Keratinocyte (primary cell): ENCODE measurements at regions not wholly inside any gene's neighbourhood (a gene's known extent, or its start where the extent isn't known, plus 50 kb on each side); places are given as distances from the start of the nearest gene placed in this dataset.

Experiments used
- DNase-seq: peaks from one replicate; pipeline ENCODE4 v3.0.0-alpha.2; 2011; ENCODE audit warnings: low read depth, missing footprints, low spot score
- FAIRE-seq: peaks from 2 replicates; lab custom pipeline; 2011; peaks lifted over from hg19 to GRCh38; lab: Jason Lieb, UNC
- H2AFZ ChIP-seq: 2 replicates; pipeline ENCODE4 v1.6.0; 2012; ENCODE audit warnings: low read length, control low read depth, inconsistent platforms; ENCODE audit not compliant: control insufficient read depth
- H3K27ac ChIP-seq: 2 replicates; pipeline ENCODE4 v1.5.1; 2011; ENCODE audit warnings: low read length; ENCODE audit not compliant: control insufficient read depth, insufficient read depth
- H3K27me3 ChIP-seq: 3 replicates; pipeline ENCODE4 v1.6.0; 2011; ENCODE audit warnings: low read length; ENCODE audit not compliant: control insufficient read depth, insufficient read depth; ENCODE audit errors: extremely low read depth
- H3K36me3 ChIP-seq, 2 experiments: 2 replicates in 1 of 2; 3 replicates in 1 of 2; pipeline ENCODE4 v1.5.1; 2011; ENCODE audit warnings: low read length in 2 of 2, mild to moderate bottlenecking in 1 of 2; ENCODE audit not compliant: control insufficient read depth in 2 of 2, insufficient read depth in 2 of 2; ENCODE audit errors: extremely low read depth in 1 of 2
- H3K4me1 ChIP-seq: 3 replicates; pipeline ENCODE4 v1.5.1; 2011; ENCODE audit warnings: low read length; ENCODE audit not compliant: control insufficient read depth, insufficient read depth; ENCODE audit errors: extremely low read depth
- H3K4me2 ChIP-seq: 3 replicates; pipeline ENCODE4 v1.6.0; 2011; ENCODE audit warnings: low read depth, low read length; ENCODE audit not compliant: control insufficient read depth, insufficient read depth; ENCODE audit errors: extremely low read depth
- H3K4me3 ChIP-seq, 3 experiments: fragments of 200-600 bp in 1 of 3; sonication (generic) in 1 of 3; 2 replicates in 2 of 3; 3 replicates in 1 of 3; pipeline ENCODE4 v1.5.1; 2011 to 2016; ENCODE audit warnings: low read length in 3 of 3, mild to moderate bottlenecking in 3 of 3, control low read depth in 2 of 3, inconsistent platforms in 1 of 3, low read depth in 1 of 3, mixed read lengths in 1 of 3, mixed run types in 1 of 3, moderate library complexity in 1 of 3; ENCODE audit not compliant: control insufficient read depth in 2 of 3, insufficient read depth in 2 of 3; ENCODE audit errors: extremely low read depth in 1 of 3
- H3K79me2 ChIP-seq: 2 replicates; pipeline ENCODE4 v1.6.0; 2012; ENCODE audit warnings: low read length; ENCODE audit not compliant: control insufficient read depth, insufficient read depth
- H3K9ac ChIP-seq: 3 replicates; pipeline ENCODE4 v1.6.0; 2011; ENCODE audit warnings: low read length; ENCODE audit not compliant: control insufficient read depth, insufficient read depth; ENCODE audit errors: extremely low read depth
- H3K9me1 ChIP-seq: 3 replicates; pipeline ENCODE4 v1.6.0; 2011; ENCODE audit warnings: low read length; ENCODE audit not compliant: control insufficient read depth, insufficient read depth; ENCODE audit errors: extremely low read depth
- H3K9me3 ChIP-seq: 2 replicates; pipeline ENCODE4 v1.5.1; 2012; ENCODE audit warnings: low read depth, low read length; ENCODE audit not compliant: control insufficient read depth
- H4K20me1 ChIP-seq: 3 replicates; pipeline ENCODE4 v1.6.0; 2011; ENCODE audit warnings: low read length; ENCODE audit not compliant: control insufficient read depth, insufficient read depth; ENCODE audit errors: extremely low read depth
- EZH2 ChIP-seq: IDR thresholded peaks from one replicate; pipeline ENCODE4 v1.6.1; 2012; ENCODE audit warnings: inconsistent platforms, mild to moderate bottlenecking, low read length, moderate library complexity
- dilution Hi-C: fragments of 300-500 bp; cut with MboI; formaldehyde crosslinking; loops from one replicate; pipeline ENCODE4 v1.7.0; 2020; ENCODE audit warnings: low sequenced_read_pairs; ENCODE audit not compliant: extremely low pct_ligation_motif_present
- TF ChIP-seq, protein P1 (sequence below), 3 experiments: IDR thresholded peaks in 1 of 3; conservative IDR thresholded peaks in 1 of 3; optimal IDR thresholded peaks in 1 of 3; 2 replicates in 2 of 3; 3 replicates in 1 of 3; pipeline versions ENCODE3 to v1.5.1; 2011; ENCODE audit warnings: low read length in 3 of 3, mild to moderate bottlenecking in 3 of 3, moderate library complexity in 2 of 3, control low read depth in 1 of 3, inconsistent platforms in 1 of 3; ENCODE audit not compliant: insufficient read depth in 2 of 3; ENCODE audit errors: extremely low read depth in 1 of 3

DNA sequence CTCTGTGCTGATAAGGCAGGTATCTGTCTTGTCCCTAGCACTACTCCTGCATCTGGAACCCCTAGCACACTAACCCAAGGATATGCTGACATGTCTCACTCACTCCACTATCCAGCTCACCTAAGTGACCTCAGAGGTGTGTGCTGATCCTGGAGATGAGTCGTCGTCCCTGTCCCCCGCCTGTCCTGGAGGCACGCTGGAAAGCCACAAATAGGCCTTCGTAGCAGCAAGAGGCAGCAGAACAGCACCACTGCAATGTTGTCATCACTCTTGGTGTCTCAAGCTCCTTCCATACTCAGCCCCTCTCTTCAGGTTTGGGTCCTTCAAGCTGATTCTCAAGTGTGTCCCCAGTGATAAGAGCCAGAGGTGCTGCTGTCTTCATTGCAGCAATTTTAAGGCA, 73.0 kb upstream of the ITGA6 start:
- Histone ChIP-seq H4K20me1 (no peaks in the 10 kb centered on the region), H3K9ac (no peak overlapping the region), H3K79me2 (no peaks in the 10 kb centered on the region), H3K9me1 (no peaks in the 10 kb centered on the region), H3K4me3 (no peak overlapping the region), H3K9me3 (no peaks in the 10 kb centered on the region), H3K4me2 (no peak overlapping the region), H3K36me3 (no peaks in the 10 kb centered on the region), H3K4me1 (no peaks in the 10 kb centered on the region), H2AFZ (no peak overlapping the region), H3K27me3 (no peaks in the 10 kb centered on the region), H3K27ac (no peak overlapping the region)
- FAIRE-seq (no peak), DNase-seq (no peak)
- no peak for TF ChIP-seq EZH2
- TF ChIP-seq, protein P1, sequence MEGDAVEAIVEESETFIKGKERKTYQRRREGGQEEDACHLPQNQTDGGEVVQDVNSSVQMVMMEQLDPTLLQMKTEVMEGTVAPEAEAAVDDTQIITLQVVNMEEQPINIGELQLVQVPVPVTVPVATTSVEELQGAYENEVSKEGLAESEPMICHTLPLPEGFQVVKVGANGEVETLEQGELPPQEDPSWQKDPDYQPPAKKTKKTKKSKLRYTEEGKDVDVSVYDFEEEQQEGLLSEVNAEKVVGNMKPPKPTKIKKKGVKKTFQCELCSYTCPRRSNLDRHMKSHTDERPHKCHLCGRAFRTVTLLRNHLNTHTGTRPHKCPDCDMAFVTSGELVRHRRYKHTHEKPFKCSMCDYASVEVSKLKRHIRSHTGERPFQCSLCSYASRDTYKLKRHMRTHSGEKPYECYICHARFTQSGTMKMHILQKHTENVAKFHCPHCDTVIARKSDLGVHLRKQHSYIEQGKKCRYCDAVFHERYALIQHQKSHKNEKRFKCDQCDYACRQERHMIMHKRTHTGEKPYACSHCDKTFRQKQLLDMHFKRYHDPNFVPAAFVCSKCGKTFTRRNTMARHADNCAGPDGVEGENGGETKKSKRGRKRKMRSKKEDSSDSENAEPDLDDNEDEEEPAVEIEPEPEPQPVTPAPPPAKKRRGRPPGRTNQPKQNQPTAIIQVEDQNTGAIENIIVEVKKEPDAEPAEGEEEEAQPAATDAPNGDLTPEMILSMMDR (optimal IDR thresholded peaks at IDR 0.05 in 1 of 3, IDR thresholded peaks at IDR 0.05 in 1 of 3, conservative IDR thresholded peaks at IDR 0.05 in 1 of 3; ENCODE audit: extremely low read depth in 1 of 3, insufficient read depth in 2 of 3, low read length in 3 of 3): no peak
- dilution Hi-C loops: no loop called here

DNA sequence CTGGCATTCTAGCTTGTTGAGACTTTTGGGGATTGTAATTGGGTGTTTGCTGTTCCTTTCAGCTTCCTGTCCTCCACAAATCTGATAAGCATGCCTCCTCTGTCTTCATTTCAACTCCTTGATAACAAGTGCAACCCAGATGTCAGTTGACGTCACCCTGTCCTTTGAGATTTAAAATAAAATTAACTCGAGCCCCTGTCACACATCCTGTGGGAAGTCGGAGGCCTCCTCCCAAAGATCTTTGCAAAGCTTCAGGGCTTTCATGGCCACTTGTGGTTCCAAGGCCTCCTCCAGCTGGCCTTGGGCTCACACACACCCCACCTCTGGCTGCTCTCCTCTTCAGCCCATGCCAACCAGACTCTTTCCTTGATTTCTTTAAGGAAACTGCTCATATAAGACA, 69.9 kb upstream of the ITGA6 start:
- dilution Hi-C loops: no loop called here
- no peaks in the 10 kb centered on the region for H3K27me3 ChIP-seq
- no peaks in the 10 kb centered on the region for H3K36me3 ChIP-seq
- H3K4me1 ChIP-seq: no peaks in the 10 kb centered on the region
- H3K27ac ChIP-seq: no peak overlapping the region
- FAIRE-seq (no peak), DNase-seq (no peak)
- H3K9me1 ChIP-seq: no peaks in the 10 kb centered on the region
- H3K9ac ChIP-seq: no peak overlapping the region
- H3K4me2 ChIP-seq: no peak overlapping the region
- H2AFZ ChIP-seq: no peak overlapping the region
- no peaks in the 10 kb centered on the region for H3K9me3 ChIP-seq
- TF ChIP-seq, protein P1 (optimal IDR thresholded peaks at IDR 0.05 in 1 of 3, IDR thresholded peaks at IDR 0.05 in 1 of 3, conservative IDR thresholded peaks at IDR 0.05 in 1 of 3; ENCODE audit: extremely low read depth in 1 of 3, insufficient read depth in 2 of 3, low read length in 3 of 3): no peak
- no peak for TF ChIP-seq EZH2
- no peaks in the 10 kb centered on the region for H3K79me2 ChIP-seq
- no peak overlapping the region for H3K4me3 ChIP-seq
- no peaks in the 10 kb centered on the region for H4K20me1 ChIP-seq
